ENCODE measurements at regions not wholly inside any gene's neighbourhood (a gene's known extent, or its start where the extent isn't known, plus 50 kb on each side); places are given as distances from the start of the nearest gene placed in this dataset.

DNA sequence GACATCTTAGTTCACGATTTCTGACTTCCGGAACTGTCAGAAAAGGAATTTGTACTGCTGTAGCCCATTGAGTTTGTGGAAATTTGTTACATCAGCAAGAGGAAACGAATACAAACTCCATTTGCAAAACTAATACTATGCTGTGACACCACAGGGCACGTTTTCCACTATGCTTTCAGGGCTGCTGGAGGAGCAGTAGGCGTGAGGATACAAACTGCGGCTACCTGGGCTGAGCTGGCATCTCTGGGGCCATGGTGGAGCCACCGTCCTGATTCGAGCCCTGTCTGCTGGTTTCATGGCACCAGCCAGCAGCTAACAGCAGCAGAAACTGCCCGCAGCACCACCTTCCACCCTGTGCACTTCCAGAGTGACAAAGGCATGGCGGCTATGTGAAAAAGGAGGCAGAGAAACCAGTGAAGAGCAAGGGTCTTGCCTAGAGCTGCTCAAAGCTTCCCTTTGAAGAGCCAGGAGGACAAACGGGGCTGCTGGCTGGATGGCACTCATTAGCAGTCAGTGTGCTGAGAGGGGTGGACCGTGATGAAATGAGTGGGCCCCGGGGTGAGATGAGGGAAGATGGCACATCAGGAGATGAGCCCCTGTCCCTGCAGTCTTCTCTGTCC is 58.9 kb upstream of the STX16 start:
- Histone ChIP-seq H3K9me3 (ENCODE audit: control insufficient read depth, insufficient read depth, low read depth, low read length) (no peaks in the 10 kb centered on the region), H3K36me3 (ENCODE audit: control insufficient read depth in 2 of 2, insufficient read depth in 1 of 2, low read length in 2 of 2) (no peaks in the 10 kb centered on the region), H3K27ac (ENCODE audit: extremely low read depth, low read depth, low read length) (no peak overlapping the region), H3K4me1 (ENCODE audit: control insufficient read depth, insufficient read depth, low read length) (no peaks in the 10 kb centered on the region), H3K4me3 (ENCODE audit: low read depth, low read length) (no peak overlapping the region)
- ChIA-PET CTCF (no interaction called here), POLR2A (no interaction called here)
- no peak for TF ChIP-seq GLIS1 (tag by site-specific recombination; IDR thresholded peaks at IDR 0.05)
- no peak for TF ChIP-seq REPIN1 (tag by site-specific recombination; IDR thresholded peaks at IDR 0.05; ENCODE audit: low read depth)
- no peak for TF ChIP-seq ZNF37A (tag by site-specific recombination; IDR thresholded peaks at IDR 0.05)
- TF ChIP-seq, protein P1, sequence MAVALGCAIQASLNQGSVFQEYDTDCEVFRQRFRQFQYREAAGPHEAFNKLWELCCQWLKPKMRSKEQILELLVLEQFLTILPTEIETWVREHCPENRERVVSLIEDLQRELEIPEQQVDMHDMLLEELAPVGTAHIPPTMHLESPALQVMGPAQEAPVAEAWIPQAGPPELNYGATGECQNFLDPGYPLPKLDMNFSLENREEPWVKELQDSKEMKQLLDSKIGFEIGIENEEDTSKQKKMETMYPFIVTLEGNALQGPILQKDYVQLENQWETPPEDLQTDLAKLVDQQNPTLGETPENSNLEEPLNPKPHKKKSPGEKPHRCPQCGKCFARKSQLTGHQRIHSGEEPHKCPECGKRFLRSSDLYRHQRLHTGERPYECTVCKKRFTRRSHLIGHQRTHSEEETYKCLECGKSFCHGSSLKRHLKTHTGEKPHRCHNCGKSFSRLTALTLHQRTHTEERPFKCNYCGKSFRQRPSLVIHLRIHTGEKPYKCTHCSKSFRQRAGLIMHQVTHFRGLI (tag by site-specific recombination; IDR thresholded peaks at IDR 0.05), result no peak
- no peak for TF ChIP-seq SETDB1 (IDR thresholded peaks at IDR 0.05; ENCODE audit: insufficient read length, low read length)
- no peak for TF ChIP-seq ZNF221 (tag by site-specific recombination; IDR thresholded peaks at IDR 0.05; ENCODE audit: borderline replicate concordance)
- no peak for TF ChIP-seq ZNF701 (tag by site-specific recombination; IDR thresholded peaks at IDR 0.05)
- TF ChIP-seq ZBTB1 (tag by site-specific recombination; IDR thresholded peaks at IDR 0.05), result no peak
- TF ChIP-seq KLF7 (tag by site-specific recombination; IDR thresholded peaks at IDR 0.05; ENCODE audit: borderline replicate concordance), result no peak
- TF ChIP-seq ZNF174 (tag by site-specific recombination; IDR thresholded peaks at IDR 0.05), result no peak
- TF ChIP-seq ZNF585B (tag by site-specific recombination; IDR thresholded peaks at IDR 0.05), result no peak
- no peak for TF ChIP-seq ZSCAN23 (tag by site-specific recombination; IDR thresholded peaks at IDR 0.05)
- TF ChIP-seq ZNF416 (tag by site-specific recombination; IDR thresholded peaks at IDR 0.05), result no peak

DNA sequence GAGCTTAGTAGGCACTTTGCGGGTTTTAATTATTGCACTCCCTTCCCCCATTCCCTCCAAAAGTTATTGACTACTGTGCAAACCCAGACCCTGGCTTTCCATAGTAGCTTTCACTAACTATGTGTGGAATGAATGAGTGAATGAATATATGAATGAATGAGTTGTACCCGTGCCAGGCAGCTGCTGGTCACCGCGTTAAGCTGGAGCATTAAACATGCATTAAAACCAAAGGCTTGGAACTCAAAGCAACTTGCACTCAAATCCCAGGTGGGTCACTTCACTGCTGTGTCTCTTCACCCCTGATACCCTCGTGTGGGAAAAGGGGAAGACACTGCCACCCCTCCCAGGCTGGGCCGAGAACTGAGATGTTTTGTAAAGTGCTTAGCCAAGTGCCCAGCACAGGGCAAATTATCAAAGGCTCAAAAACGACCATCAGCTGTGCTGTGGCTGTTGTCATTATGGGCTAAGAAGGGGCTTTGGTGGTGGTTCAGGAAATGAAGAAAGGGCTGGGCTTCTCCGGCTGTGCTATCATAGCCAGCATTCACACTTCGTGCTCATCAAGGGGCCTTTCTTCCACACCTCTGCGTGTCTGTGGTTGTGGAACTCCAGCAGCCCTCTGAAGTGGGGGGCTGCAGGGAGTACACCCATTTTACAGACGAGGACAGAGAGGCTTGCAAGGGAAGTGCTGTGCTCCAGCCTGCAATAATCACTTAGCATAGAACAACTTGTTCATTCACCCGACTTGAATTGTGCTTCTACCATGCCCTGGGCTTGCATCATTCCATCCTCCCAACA is 60.2 kb upstream of the STX16 start:
- Histone ChIP-seq H3K27ac (ENCODE audit: extremely low read depth, low read depth, low read length) (no peak overlapping the region), H3K4me3 (ENCODE audit: low read depth, low read length) (no peak overlapping the region), H3K36me3 (ENCODE audit: control insufficient read depth in 2 of 2, insufficient read depth in 1 of 2, low read length in 2 of 2) (no peaks in the 10 kb centered on the region), H3K4me1 (ENCODE audit: control insufficient read depth, insufficient read depth, low read length) (no peaks in the 10 kb centered on the region), H3K9me3 (ENCODE audit: control insufficient read depth, insufficient read depth, low read depth, low read length) (no peaks in the 10 kb centered on the region)
- TF ChIP-seq ZXDB (tag by site-specific recombination; IDR thresholded peaks at IDR 0.05), result no peak
- no peak for TF ChIP-seq ZBTB1 (tag by site-specific recombination; IDR thresholded peaks at IDR 0.05)
- TF ChIP-seq ZNF121 (tag by site-specific recombination; IDR thresholded peaks at IDR 0.05), result no peak
- TF ChIP-seq KLF8 (tag by site-specific recombination; IDR thresholded peaks at IDR 0.05), result no peak
- no peak for TF ChIP-seq ZBTB21 (tag by site-specific recombination; IDR thresholded peaks at IDR 0.05)
- TF ChIP-seq REPIN1 (tag by site-specific recombination; IDR thresholded peaks at IDR 0.05; ENCODE audit: low read depth), result no peak
- TF ChIP-seq ZBTB17 (tag by site-specific recombination; IDR thresholded peaks at IDR 0.05), result no peak
- TF ChIP-seq GFI1B (tag by site-specific recombination; IDR thresholded peaks at IDR 0.05), result no peak
- CTCF ChIA-PET, result interaction anchor here (0.6 kb wide), 1 partner anchor 27 kb away, joined by 5 read pairs; no protein-coding TSS in a partner anchor
- POLR2A ChIA-PET, result no interaction called here

DNA sequence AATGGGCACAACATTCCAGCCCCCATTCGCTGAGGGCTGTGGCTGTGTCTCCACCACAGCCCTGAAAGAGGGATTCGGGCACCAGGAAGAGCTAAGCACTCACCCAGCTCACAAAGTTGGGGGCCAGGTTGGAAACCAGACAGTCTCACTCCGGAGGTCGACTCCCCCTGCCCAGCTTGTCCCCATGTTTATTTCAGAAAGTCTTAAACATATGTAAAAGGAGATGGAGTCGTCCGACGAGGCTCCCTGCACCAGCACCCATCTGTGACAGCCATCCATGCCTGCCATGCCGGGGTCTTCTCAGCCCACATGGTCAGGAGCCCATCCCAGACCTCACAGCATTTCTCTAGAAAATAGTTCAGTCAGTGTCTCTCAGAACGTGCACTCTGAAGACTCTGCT is 63.6 kb upstream of the STX16 start:
- no peak overlapping the region for H3K27ac ChIP-seq (ENCODE audit: extremely low read depth, low read depth, low read length)
- no peaks in the 10 kb centered on the region for H3K36me3 ChIP-seq (ENCODE audit: control insufficient read depth in 2 of 2, insufficient read depth in 1 of 2, low read length in 2 of 2)
- ChIA-PET POLR2A (no interaction called here), CTCF (no interaction called here)
- H3K4me1 ChIP-seq (ENCODE audit: control insufficient read depth, insufficient read depth, low read length), result no peaks in the 10 kb centered on the region
- no peaks in the 10 kb centered on the region for H3K9me3 ChIP-seq (ENCODE audit: control insufficient read depth, insufficient read depth, low read depth, low read length)
- H3K4me3 ChIP-seq (ENCODE audit: low read depth, low read length), result no peak overlapping the region
- TF ChIP-seq, protein P2, sequence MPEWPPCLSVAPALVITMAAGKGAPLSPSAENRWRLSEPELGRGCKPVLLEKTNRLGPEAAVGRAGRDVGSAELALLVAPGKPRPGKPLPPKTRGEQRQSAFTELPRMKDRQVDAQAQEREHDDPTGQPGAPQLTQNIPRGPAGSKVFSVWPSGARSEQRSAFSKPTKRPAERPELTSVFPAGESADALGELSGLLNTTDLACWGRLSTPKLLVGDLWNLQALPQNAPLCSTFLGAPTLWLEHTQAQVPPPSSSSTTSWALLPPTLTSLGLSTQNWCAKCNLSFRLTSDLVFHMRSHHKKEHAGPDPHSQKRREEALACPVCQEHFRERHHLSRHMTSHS (tag by site-specific recombination; IDR thresholded peaks at IDR 0.05), result no peak
- TF ChIP-seq, protein P3, sequence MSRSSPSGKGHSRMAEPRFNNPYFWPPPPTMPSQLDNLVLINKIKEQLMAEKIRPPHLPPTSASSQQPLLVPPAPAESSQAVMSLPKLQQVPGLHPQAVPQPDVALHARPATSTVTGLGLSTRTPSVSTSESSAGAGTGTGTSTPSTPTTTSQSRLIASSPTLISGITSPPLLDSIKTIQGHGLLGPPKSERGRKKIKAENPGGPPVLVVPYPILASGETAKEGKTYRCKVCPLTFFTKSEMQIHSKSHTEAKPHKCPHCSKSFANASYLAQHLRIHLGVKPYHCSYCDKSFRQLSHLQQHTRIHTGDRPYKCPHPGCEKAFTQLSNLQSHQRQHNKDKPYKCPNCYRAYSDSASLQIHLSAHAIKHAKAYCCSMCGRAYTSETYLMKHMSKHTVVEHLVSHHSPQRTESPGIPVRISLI (tag by site-specific recombination; IDR thresholded peaks at IDR 0.05), result no peak
- no peak for TF ChIP-seq ZNF426 (tag by site-specific recombination; IDR thresholded peaks at IDR 0.05)
- no peak for TF ChIP-seq ZNF202 (tag by site-specific recombination; IDR thresholded peaks at IDR 0.05; ENCODE audit: borderline replicate concordance)
- TF ChIP-seq, protein P4, sequence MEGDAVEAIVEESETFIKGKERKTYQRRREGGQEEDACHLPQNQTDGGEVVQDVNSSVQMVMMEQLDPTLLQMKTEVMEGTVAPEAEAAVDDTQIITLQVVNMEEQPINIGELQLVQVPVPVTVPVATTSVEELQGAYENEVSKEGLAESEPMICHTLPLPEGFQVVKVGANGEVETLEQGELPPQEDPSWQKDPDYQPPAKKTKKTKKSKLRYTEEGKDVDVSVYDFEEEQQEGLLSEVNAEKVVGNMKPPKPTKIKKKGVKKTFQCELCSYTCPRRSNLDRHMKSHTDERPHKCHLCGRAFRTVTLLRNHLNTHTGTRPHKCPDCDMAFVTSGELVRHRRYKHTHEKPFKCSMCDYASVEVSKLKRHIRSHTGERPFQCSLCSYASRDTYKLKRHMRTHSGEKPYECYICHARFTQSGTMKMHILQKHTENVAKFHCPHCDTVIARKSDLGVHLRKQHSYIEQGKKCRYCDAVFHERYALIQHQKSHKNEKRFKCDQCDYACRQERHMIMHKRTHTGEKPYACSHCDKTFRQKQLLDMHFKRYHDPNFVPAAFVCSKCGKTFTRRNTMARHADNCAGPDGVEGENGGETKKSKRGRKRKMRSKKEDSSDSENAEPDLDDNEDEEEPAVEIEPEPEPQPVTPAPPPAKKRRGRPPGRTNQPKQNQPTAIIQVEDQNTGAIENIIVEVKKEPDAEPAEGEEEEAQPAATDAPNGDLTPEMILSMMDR (tag by site-specific recombination; IDR thresholded peaks at IDR 0.05), result no peak
- TF ChIP-seq ZNF561 (tag by site-specific recombination; IDR thresholded peaks at IDR 0.05; ENCODE audit: borderline replicate concordance), result no peak
- no peak for TF ChIP-seq ZNF707 (tag by site-specific recombination; IDR thresholded peaks at IDR 0.05)

All from HEK293 (cell line).